ENCODE measurements at regions not wholly inside any gene's neighbourhood (a gene's known extent, or its start where the extent isn't known, plus 50 kb on each side); places are given as distances from the start of the nearest gene placed in this dataset.

DNA sequence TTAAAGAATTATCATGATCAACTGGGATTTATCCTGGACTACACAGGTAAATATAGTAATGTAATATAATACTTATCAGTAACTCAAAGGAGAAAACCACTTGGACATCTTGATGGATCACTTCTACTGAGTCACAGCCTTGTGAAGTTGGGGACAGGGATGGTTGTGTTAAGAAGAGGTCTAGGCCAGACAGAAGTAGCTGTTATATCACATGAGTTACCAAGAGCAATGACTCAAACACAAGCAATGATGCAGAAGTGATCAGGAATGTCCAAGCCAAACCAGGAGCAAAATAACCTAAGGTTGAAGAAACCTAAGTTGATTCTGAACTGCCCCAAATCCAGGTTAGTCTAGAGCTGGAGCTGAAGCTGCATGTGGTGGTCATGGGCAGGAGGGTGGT lies 424.5 kb upstream of the DAB1 start:
- DNase-seq = no peak

DNA sequence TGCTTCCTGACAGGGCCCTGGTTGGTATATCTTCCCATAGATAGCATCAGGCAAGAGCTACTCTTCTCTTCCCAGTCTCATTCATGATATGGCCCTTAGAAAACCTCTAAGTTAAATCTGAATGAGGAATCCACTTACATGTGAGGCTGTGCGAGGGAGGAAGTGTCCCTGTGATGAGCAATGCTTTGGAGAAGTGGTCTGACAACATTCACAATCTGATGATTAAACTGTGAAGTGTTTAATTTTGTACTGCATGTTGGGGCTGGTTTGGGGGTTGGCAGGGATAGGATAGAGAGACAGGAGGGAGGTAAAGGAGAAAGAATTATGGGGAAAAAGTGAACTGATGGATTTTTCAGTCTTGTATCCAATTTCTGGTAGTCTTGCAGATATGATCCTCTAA lies 421.2 kb upstream of the DAB1 start:
- no peak for DNase-seq

GRCh38 chr1:57844382-57844980 lies 420.6 kb upstream of the DAB1 start:
- DNase-seq = no peak

DNA sequence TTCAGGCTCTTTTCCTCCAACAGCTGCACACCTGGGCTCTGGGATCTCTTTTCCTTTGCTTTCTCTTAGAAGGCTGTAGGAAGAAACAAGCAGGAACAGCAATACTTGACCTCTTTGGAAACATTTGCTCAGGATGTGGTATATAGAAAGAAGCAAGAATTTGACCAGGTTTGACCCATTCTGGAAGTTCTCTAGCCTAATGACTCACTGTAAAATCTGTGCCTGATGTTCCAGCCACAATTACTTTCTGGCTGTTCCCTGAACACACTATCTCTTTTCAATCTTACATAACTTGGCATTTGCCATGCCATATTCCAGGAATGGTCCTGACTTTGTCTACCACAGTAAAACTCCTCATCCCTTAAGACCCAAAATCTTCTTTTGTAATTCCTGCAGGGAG lies 419.9 kb upstream of the DAB1 start:
- DNase-seq = no peak

DNA sequence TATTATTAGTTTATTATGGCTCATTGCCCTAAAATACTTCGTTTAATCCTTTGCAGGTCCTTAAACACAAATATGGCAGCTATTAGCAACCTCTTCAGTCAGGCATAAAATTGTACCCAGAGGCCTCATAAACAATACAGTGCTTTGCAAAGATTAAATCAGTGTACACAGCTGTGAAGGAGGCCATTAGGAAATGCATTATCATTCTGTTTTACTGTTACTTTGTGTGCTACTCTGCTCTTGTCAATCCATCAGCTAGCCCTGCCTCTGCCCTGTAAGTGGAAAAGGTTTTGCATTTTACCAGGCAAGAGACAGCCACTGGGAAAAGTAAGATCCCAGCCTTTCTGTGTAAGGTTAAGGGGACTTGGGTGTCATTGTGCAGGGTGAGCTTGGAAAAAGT lies 415.7 kb upstream of the DAB1 start:
- no peak for DNase-seq

- no peak for DNase-seq
These were observed 415.2 kb upstream of the DAB1 start for GRCh38 chr1:57839067-57839466.

DNA sequence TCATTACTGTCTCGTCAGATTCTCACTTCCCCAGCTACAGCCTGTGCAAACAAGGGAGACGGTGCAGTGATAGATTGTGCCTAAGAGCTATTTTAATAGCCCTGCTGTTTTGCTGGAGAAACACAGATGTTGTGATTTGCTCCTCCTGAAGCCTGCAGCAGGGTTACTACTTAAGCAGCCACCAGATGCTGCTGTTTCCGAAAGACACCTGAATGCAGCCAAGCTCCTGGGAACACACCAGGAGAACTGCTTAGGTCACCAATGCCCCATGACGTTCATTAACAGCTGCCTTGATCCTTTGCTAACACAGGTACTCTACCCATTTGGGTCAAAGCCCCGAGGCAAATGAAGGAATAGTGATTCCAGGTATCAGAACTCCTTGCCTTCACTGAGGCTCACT lies 411.8 kb upstream of the DAB1 start:
- no peak for DNase-seq

DNA sequence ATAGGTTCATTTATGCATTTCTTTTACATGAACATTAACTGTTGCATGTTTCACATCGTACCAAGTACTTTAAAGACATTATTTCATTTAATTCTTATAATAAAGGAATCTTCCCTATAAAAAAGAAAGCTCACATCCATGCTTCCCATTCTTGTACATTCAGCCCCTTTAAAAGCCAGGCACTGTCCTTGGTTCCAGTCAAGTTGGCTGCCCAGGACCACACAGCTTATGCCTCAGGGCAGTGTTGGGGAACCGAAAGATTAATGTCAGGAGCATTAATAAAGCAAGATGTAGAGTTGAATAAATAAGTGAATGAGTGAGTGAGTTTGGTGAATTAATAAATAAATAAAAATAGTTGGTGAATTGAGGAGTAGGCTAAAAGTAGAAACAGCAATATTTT lies 409.4 kb upstream of the DAB1 start:
- DNase-seq = no peak

- no peak for DNase-seq
These were observed 408.8 kb upstream of the DAB1 start for GRCh38 chr1:57832612-57833011.

DNA sequence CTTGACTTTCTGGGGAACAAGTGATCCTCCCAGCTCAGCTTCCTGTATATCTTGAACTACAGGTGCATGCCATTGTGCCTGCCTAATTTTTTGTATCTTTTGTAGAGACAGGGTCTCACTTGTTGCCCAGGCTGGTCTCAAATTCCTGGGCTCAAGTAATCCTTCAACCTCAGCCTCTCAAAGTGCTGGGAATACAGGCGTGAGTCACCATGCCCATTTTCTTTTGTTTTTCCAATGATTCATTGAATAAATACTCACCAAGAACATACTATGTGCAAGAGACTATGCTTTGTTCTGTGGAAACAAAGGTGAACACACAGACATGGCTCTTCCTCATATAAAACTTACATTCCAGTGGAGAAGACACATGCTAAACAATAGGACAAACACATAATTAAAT lies 407.8 kb upstream of the DAB1 start:
- no peak for DNase-seq

DNA sequence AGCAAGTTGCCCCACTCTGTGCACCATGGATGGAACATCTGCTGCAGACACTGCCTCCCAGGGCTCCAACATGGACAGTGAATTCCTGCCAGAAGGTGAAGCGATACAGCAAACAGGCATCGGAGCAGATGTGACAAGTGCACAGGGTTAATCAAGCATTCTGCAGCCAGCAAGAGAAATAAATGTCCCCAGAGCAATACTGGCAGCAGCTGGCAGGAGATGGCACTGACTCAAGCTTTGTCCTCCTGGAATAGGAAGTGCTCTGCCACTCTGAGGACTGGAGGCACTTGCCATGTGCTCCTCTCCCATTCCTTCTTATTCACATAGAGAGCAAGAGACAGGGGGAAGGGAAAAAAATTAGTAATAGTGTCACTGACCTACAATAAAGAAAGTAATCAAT lies 402.7 kb upstream of the DAB1 start:
- no peak for DNase-seq

GRCh38 chr1:57824535-57824934 lies 400.7 kb upstream of the DAB1 start:
- no peak for DNase-seq

DNA sequence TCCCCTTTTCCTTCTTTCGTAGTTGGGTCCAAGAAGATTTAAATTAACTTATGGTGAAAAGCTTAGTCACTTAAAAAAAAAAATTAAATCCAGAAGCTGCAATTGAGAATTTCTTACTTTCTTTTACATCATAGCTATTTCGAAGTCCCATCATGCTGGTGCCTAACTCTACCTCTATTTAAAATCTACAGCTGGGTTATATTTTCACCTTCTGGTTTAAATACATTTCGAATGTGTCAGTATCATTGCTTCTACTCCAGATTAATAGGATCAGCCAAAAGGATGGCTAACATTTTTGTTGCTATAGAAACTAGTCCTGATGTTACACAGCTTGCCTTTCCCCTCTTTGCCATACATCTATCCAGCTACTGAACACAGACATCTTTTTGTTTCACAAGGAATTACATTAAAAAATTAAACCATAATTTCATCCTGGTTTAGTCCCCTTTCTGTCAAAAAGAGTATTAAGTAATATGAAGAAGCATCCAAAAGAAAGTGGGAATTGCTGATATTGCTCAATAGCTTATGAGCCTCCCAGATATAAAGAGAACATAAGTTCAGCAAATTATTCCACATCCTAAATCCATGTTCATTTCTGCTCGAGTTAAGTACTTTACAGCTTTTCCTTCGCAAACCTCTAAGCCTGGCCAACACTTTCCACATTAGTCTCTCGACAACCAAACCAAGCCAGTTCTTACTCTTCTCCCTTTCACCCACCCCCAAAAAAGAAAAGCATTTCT lies 396.7 kb upstream of the DAB1 start:
- no peak for DNase-seq

GRCh38 chr1:57819893-57820292 lies 396.0 kb upstream of the DAB1 start:
- DNase-seq = no peak

DNA sequence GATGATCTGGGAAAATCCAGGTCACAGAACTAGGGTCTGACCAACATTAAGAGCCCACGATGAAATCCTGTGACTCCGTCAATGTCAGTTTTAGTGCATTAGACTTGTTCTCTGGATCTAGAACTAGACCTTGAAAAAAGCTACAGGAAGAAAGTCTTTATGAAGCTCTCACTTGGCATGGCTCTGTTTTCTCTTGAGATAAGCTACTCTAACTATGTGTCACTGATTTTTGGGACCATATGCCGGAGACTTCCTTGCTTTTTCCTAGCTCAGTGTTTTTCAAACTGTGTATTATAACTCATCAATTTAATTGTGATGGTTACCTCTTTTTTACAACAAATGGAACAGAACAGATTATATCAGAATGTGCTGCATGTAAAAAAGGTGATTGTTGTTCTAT lies 379.7 kb upstream of the DAB1 start:
- DNase-seq = no peak

- DNase-seq = no peak
These were observed 376.5 kb upstream of the DAB1 start for GRCh38 chr1:57800376-57800775.

- DNase-seq = peak; percentile 9
These were observed 375.7 kb upstream of the DAB1 start for GRCh38 chr1:57799490-57800115.

GRCh38 chr1:57798543-57798942 lies 374.7 kb upstream of the DAB1 start:
- DNase-seq = no peak

GRCh38 chr1:57797084-57797483 lies 373.2 kb upstream of the DAB1 start:
- DNase-seq = no peak

- DNase-seq = no peak
These were observed 372.8 kb upstream of the DAB1 start for GRCh38 chr1:57796616-57797015.

GRCh38 chr1:57795886-57796285 lies 372.0 kb upstream of the DAB1 start:
- DNase-seq = no peak

DNA sequence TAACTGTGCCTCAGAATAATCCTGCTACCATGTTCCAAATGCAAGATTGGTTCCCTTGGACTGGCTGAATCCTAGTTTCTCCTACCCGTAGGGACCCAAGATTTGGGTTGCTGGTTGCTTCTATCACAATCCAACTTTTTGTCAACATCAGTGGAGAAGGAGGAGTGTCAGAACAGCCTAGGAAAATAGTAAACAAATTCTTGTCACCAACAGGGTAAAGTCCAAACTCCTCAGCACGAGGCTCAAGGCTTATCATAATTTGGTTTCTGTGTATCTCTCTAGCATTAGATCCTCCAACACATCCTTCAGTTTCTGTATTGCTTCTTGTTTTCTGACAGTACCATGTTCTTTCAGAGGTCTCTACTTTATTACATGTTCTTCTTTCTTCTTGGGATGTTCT lies 370.2 kb upstream of the DAB1 start:
- DNase-seq = no peak

- no peak for DNase-seq
These were observed 367.6 kb upstream of the DAB1 start for GRCh38 chr1:57791497-57791896.

DNA sequence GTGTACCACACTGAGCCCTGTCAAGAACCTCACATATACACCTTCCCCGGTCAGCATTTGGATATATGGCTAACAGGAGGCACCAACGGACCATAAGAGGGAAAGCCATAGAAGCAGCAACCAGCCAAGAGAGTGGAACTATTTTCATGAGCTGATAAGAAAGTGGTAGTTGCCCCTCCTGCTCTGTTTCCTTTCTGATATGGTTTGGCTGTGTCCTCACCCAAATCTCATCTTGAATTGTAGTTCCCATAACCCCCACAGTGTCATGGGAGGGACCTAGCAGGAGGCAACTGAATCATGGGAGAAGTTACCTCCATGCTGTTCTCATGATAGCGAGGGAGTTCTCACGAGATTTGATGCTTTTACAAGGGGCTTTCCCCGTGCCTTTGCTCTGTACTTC lies 366.1 kb upstream of the DAB1 start:
- DNase-seq = no peak

DNA sequence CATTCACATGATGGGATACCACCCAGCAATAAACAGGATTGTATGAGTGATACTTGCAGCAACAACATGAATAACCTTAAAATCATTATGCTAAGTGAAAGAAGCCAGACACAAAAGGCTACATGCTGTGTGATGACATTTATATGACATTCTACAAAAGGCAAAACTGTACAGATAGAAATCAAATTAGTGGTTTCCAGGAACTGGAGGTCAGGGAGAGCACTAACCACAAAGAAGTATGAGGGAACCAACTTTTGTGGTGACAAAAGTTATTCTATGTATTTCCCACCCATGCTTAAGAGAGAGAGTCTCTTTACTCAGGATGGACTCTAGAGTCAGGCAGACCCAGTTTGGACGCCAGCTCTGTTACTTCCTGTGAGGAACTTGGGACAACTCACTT lies 364.5 kb upstream of the DAB1 start:
- DNase-seq = no peak
